Activated T-cell treated with anti-CD3 and anti-CD28 coated beads, Interleukin-2, amount 50 U/mL, for 72 hours (primary cell): ENCODE measurements at regions not wholly inside any gene's neighbourhood (a gene's known extent, or its start where the extent isn't known, plus 50 kb on each side); places are given as distances from the start of the nearest gene placed in this dataset.
"Not testable (repeated sequence)": the region's sequence is repeated elsewhere in the genome, so short reads cannot be mapped to it uniquely, and the experiment has no call there.

Experiments
- ATAC-seq, 2 donors: fragments of 150-1000 bp; cut with Tn5 transposase; replicated peaks in 1 of 2; 2 replicates each; pipeline ENCODE4 v1.10.0; 2021; ENCODE audit warnings: moderate library complexity in 2 of 2, mild to moderate bottlenecking in 1 of 2
- DNase-seq, 2 donors: peaks; one replicate each; pipeline ENCODE4 v3.0.0; 2021 to 2022; ENCODE audit warnings: mixed read lengths in 1 of 2
- H3K27ac Mint-ChIP-seq: one replicate; pipeline ENCODE4 v1.8.0; 2022; ENCODE audit warnings: mild to moderate bottlenecking, moderate library complexity, mixed read lengths
- H3K27me3 Mint-ChIP-seq: one replicate; pipeline ENCODE4 v1.8.0; 2022; ENCODE audit warnings: low read depth, mixed read lengths
- H3K36me3 Mint-ChIP-seq, 2 donors: one replicate each; pipeline ENCODE4 v1.8.0; 2022; ENCODE audit warnings: mixed read lengths in 2 of 2, mild to moderate bottlenecking in 1 of 2; ENCODE audit not compliant: insufficient read depth in 2 of 2
- H3K4me1 Mint-ChIP-seq: one replicate; pipeline ENCODE4 v1.8.0; 2022; ENCODE audit warnings: low read depth, mixed read lengths
- H3K4me3 Mint-ChIP-seq, 2 donors: one replicate each; pipeline ENCODE4 v1.8.0; 2022; ENCODE audit warnings: mild to moderate bottlenecking in 2 of 2, mixed read lengths in 2 of 2, moderate library complexity in 2 of 2
- H3K9me3 Mint-ChIP-seq, 2 donors: one replicate each; pipeline ENCODE4 v1.8.0; 2022; ENCODE audit warnings: mixed read lengths in 2 of 2

- not testable (repeated sequence) for H3K9me3 Mint-ChIP-seq, H3K36me3 Mint-ChIP-seq, H3K27me3 Mint-ChIP-seq, H3K27ac Mint-ChIP-seq, ATAC-seq, H3K4me1 Mint-ChIP-seq, H3K4me3 Mint-ChIP-seq, DNase-seq
Measured at GRCh38 chr16:73943184-73943583, 353.4 kb upstream of the PSMD7 start.

GRCh38 chr16:73940786-73941185, 355.8 kb upstream of the PSMD7 start:
- H3K27me3 Mint-ChIP-seq, H3K27ac Mint-ChIP-seq, H3K9me3 Mint-ChIP-seq, H3K36me3 Mint-ChIP-seq, H3K4me1 Mint-ChIP-seq, DNase-seq, H3K4me3 Mint-ChIP-seq, ATAC-seq: not testable (repeated sequence)

GRCh38 chr16:73923951-73924350, 372.7 kb upstream of the PSMD7 start:
- ATAC-seq (no peak), DNase-seq (no peak)
- no peak overlapping the region for H3K4me3 Mint-ChIP-seq
- H3K27me3 Mint-ChIP-seq, result no peaks in the 10 kb centered on the region
- H3K9me3 Mint-ChIP-seq, result peaks cover 4 to 8% of the 10 kb centered on the region in 2 donors
- peaks cover 0 to 4% of the 10 kb centered on the region in 2 donors for H3K36me3 Mint-ChIP-seq
- H3K27ac Mint-ChIP-seq, result no peak overlapping the region
- no peaks in the 10 kb centered on the region for H3K4me1 Mint-ChIP-seq

GRCh38 chr16:73921295-73921694, 375.3 kb upstream of the PSMD7 start:
- Mint-ChIP-seq H3K27ac (no peak overlapping the region), H3K9me3 (peaks cover 0 to 1% of the 10 kb centered on the region in 2 donors), H3K4me1 (no peaks in the 10 kb centered on the region)

GRCh38 chr16:73916829-73917594, 379.6 kb upstream of the PSMD7 start:
- Mint-ChIP-seq H3K27ac (no peak overlapping the region), H3K27me3 (peaks cover 5% of the 10 kb centered on the region), H3K36me3 (no peaks in the 10 kb centered on the region), H3K4me3 (no peak overlapping the region), H3K4me1 (no peaks in the 10 kb centered on the region), H3K9me3 (peaks cover 0 to 1% of the 10 kb centered on the region in 2 donors)
- ATAC-seq (no peak), DNase-seq (no peak)

More at GRCh38 chr16:73921295-73921694, 375.3 kb upstream of the PSMD7 start:
- Mint-ChIP-seq H3K36me3 (no peaks in the 10 kb centered on the region), H3K4me3 (no peak overlapping the region), H3K27me3 (peaks cover 5% of the 10 kb centered on the region)
- no peak for DNase-seq
- ATAC-seq, result no peak

GRCh38 chr16:73915935-73916334, 380.7 kb upstream of the PSMD7 start:
- ATAC-seq, result no peak
- Mint-ChIP-seq H3K9me3 (peaks cover 0 to 1% of the 10 kb centered on the region in 2 donors), H3K36me3 (no peaks in the 10 kb centered on the region), H3K27me3 (peaks cover 5% of the 10 kb centered on the region), H3K4me3 (no peak overlapping the region), H3K4me1 (no peaks in the 10 kb centered on the region), H3K27ac (no peak overlapping the region)
- DNase-seq, result no peak

- Mint-ChIP-seq H3K4me1 (no peaks in the 10 kb centered on the region), H3K27me3 (peaks cover 5% of the 10 kb centered on the region), H3K27ac (no peak overlapping the region), H3K36me3 (no peaks in the 10 kb centered on the region), H3K4me3 (no peak overlapping the region), H3K9me3 (no peaks in the 10 kb centered on the region)
- ATAC-seq (no peak), DNase-seq (no peak)
Measured at GRCh38 chr16:73915140-73915539, 381.5 kb upstream of the PSMD7 start.

DNA sequence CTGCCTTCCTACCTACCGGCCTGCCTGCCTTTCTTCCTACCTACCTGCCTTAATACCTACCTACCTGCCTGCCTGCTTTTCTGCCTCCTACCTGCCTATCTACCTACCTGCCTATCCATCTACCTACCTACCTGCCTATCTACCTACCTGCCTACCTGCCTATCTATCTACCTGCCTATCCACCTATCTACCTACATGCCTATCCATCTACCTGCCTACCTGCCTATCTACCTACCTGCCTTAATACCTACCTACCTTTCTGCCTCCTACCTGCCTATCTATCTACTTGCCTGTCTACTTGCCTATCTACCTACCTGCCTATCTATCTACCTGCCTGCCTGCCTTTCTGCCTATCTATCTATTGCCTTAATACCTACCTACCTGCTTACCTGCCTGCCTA, 383.8 kb upstream of the PSMD7 start:
- Mint-ChIP-seq H3K27me3 (peaks cover 5% of the 10 kb centered on the region), H3K36me3 (no peaks in the 10 kb centered on the region), H3K4me1 (no peaks in the 10 kb centered on the region), H3K4me3 (no peak overlapping the region), H3K27ac (no peak overlapping the region), H3K9me3 (no peaks in the 10 kb centered on the region)
- DNase-seq (no peak), ATAC-seq (no peak)

DNA sequence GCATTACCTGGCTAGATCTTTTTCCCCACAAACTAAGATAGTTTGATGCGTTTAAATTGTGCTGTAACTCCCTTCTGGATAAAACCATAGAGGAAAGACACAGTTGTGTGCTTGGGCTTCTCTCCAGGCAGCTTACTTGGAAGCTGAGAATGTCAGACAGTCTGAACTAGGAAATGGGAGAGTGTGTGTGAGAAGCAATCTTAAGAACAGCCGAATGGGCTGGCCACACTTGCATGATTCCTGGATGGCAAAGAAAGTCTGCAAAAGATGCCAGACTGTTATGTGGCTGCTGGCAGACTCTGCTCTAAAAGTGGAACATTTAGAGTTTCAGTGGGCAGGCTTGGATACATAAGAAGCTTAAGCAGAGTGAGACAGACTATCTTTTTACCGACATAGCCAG, 384.3 kb upstream of the PSMD7 start:
- Mint-ChIP-seq H3K27ac (no peak overlapping the region), H3K4me1 (no peaks in the 10 kb centered on the region), H3K27me3 (peaks cover 4% of the 10 kb centered on the region), H3K4me3 (no peak overlapping the region), H3K9me3 (peaks cover 0 to 1% of the 10 kb centered on the region in 2 donors), H3K36me3 (no peaks in the 10 kb centered on the region)
- ATAC-seq, result no peak
- DNase-seq, result no peak

DNA sequence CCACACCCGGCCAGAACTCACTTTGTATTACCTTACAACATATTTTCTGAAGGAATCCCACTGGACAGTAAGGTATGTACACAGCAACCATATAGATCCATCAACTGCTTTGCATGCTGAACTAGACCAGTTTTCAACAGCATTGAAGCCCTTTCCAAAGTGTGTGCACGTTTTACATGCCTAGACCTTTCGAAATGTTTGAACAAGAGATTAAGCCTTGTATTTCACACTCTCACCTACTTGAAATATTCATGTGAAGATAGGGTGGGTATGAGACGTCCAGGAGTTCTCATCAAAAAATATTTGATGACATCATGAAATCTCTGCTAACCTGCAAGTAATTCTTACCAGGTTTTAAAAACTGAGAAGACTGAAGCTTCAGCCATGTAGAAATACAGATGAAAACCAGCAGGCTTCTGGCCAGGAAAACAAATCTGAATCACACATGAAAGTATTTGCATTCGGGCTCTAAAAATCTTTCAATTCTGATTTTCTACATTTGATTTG, 387.0 kb upstream of the PSMD7 start:
- H3K4me1 Mint-ChIP-seq, result no peaks in the 10 kb centered on the region
- no peak overlapping the region for H3K4me3 Mint-ChIP-seq
- H3K27me3 Mint-ChIP-seq, result no peaks in the 10 kb centered on the region
- no peak for DNase-seq
- peaks cover 0 to 1% of the 10 kb centered on the region in 2 donors for H3K9me3 Mint-ChIP-seq
- H3K27ac Mint-ChIP-seq, result no peak overlapping the region
- no peaks in the 10 kb centered on the region for H3K36me3 Mint-ChIP-seq
- ATAC-seq, result no peak

- Mint-ChIP-seq H3K27me3 (peaks cover 46% of the 10 kb centered on the region), H3K4me3 (peak overlapping the region; percentile 73 to 75), H3K27ac (no peak overlapping the region), H3K36me3 (no peaks in the 10 kb centered on the region), H3K9me3 (no peaks in the 10 kb centered on the region), H3K4me1 (peaks cover 14% of the 10 kb centered on the region)
- DNase-seq (peak in 1 of 2 donors; percentile 10), ATAC-seq (peak; percentile 47 to 64)
Measured at GRCh38 chr16:73891129-73891542, 405.5 kb upstream of the PSMD7 start.

GRCh38 chr16:73890186-73891128, 406.2 kb upstream of the PSMD7 start:
- peaks cover 52% of the 10 kb centered on the region for H3K27me3 Mint-ChIP-seq
- H3K9me3 Mint-ChIP-seq, result no peaks in the 10 kb centered on the region
- DNase-seq (peak in 1 of 2 donors; percentile 7), ATAC-seq (peak; percentile 73 to 83)
- no peaks in the 10 kb centered on the region for H3K36me3 Mint-ChIP-seq
- H3K4me1 Mint-ChIP-seq, result peaks cover 14% of the 10 kb centered on the region
- no peak overlapping the region for H3K27ac Mint-ChIP-seq
- peak overlapping the region; percentile 73 to 75 for H3K4me3 Mint-ChIP-seq

GRCh38 chr16:73888840-73889490, 407.6 kb upstream of the PSMD7 start:
- ATAC-seq, result no peak
- Mint-ChIP-seq H3K4me3 (no peak overlapping the region), H3K36me3 (no peaks in the 10 kb centered on the region), H3K9me3 (no peaks in the 10 kb centered on the region), H3K27me3 (peaks cover 52% of the 10 kb centered on the region), H3K27ac (no peak overlapping the region), H3K4me1 (peaks cover 14% of the 10 kb centered on the region)
- DNase-seq, result no peak
